ENCODE measurements at regions not wholly inside any gene's neighbourhood (a gene's known extent, or its start where the extent isn't known, plus 50 kb on each side); places are given as distances from the start of the nearest gene placed in this dataset.

DNA sequence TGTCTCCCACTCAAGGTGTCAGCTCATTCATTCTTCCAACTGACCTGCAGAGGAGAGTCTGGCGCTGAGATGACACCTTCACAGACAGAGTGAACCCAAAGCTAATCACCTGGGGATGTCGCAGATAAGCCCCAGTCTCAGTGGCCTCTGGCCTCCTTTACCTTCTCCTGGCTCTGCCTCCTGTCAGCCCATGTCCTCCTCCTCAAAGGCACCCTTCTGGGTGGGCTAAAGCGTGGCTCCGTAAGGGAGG is 194.1 kb downstream of the MIB1 start:
- ChIA-PET CTCF (no interaction called here), POLR2A (ENCODE audit: unreplicated experiment) (no interaction called here)
- H3K27me3 ChIP-seq (ENCODE audit: low read length) = no peaks in the 10 kb centered on the region
- no peaks in the 10 kb centered on the region for H3K36me3 ChIP-seq (ENCODE audit: low read depth, low read length)
- H3K27ac ChIP-seq (ENCODE audit: low read length) = no peak overlapping the region
- no peak overlapping the region for H3K4me3 ChIP-seq (ENCODE audit: low read length)
- H3K9ac ChIP-seq (ENCODE audit: low read length) = no peak overlapping the region
- BruUV-seq (replicated peaks) = no TSS peak
- no peaks in the 10 kb centered on the region for H3K79me2 ChIP-seq (ENCODE audit: low read length)
- no peaks in the 10 kb centered on the region for H3K4me1 ChIP-seq (ENCODE audit: insufficient read depth, low read length)
- intact Hi-C loops (cut with micrococcal nuclease) = no loop called here
- TF ChIP-seq EZH2 (IDR thresholded peaks at IDR 0.05; ENCODE audit: low read length, unreplicated experiment) (no peak), EZH2phosphoT487 (IDR thresholded peaks at IDR 0.05; ENCODE audit: borderline replicate concordance, low read length) (no peak)
- TF ChIP-seq, protein P1, sequence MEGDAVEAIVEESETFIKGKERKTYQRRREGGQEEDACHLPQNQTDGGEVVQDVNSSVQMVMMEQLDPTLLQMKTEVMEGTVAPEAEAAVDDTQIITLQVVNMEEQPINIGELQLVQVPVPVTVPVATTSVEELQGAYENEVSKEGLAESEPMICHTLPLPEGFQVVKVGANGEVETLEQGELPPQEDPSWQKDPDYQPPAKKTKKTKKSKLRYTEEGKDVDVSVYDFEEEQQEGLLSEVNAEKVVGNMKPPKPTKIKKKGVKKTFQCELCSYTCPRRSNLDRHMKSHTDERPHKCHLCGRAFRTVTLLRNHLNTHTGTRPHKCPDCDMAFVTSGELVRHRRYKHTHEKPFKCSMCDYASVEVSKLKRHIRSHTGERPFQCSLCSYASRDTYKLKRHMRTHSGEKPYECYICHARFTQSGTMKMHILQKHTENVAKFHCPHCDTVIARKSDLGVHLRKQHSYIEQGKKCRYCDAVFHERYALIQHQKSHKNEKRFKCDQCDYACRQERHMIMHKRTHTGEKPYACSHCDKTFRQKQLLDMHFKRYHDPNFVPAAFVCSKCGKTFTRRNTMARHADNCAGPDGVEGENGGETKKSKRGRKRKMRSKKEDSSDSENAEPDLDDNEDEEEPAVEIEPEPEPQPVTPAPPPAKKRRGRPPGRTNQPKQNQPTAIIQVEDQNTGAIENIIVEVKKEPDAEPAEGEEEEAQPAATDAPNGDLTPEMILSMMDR (conservative IDR thresholded peaks at IDR 0.05; ENCODE audit: low read depth, low read length) = no peak
- H3K9me2 ChIP-seq (replicated peaks; ENCODE audit: low read length) = no peaks in the 10 kb centered on the region
- no peak overlapping the region for H3K4me2 ChIP-seq (ENCODE audit: low read length)
- DNase-seq (no peak), ATAC-seq (no peak)
- no peaks in the 10 kb centered on the region for H4K20me1 ChIP-seq (ENCODE audit: low read length)
- no peaks in the 10 kb centered on the region for H3K9me3 ChIP-seq (ENCODE audit: low read length)
- H2AFZ ChIP-seq (ENCODE audit: low read length) = no peak overlapping the region
- no peaks in the 10 kb centered on the region for H3F3A ChIP-seq (ENCODE audit: low read length, unreplicated experiment)

DNA sequence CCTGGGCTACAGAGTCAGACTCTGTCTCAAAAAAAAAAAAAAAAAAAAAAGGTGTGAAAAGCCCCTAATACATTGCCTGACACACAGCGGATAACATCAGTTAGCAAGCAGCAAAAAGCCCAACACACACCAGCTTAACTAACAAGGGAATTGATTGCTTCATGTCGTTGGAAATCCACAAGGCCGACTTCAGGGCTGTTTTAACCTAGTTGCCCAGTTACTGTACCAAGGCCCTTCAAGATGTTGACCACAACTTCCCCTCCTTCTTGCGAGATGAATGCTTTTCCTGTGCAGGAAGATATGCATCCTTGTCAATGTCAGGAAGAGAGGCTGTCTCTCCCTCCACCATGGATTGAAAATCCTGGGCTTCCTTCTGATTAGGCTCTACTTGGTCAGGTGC is 202.9 kb downstream of the MIB1 start:
- peaks cover 5% of the 10 kb centered on the region; the same call in 1 of the 2 replicates for H3K4me1 ChIP-seq (ENCODE audit: insufficient read depth, low read length)
- H3K4me3 ChIP-seq (ENCODE audit: low read length) = no peak overlapping the region

DNA sequence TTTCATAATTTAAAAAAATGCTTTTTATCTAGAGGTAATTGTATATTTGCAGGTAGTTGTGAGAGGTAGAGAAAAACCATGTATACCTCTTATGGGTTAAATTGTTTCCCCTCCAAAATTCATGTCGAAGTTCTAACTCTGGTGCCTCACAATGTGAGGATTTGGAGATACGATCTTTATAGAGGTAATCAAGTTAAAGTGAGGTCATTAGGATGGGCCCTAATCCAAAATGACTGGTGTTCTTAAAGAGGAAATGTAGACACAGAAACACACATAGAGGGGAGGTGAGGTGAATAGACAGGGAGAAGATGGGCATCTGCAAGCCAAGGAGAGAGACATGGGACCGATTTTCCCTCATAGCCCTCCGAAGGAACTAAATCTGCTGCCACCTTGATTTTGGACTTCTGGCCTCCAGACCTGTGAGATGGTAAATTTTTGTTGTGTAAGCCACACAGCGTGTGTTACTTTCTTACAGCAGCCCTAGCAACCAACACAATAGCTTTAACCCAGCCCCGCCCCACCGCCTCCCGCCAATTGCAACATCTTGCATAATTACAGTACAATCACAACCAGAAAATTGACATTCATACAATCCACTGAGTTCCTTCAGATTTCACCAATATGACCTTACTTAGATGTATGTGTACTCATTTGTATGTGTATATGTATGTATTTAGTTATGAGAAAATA is 208.9 kb downstream of the MIB1 start:
- ATAC-seq (no peak), DNase-seq (peak; percentile 27)
- POLR2A ChIA-PET (ENCODE audit: unreplicated experiment) = no interaction called here
- H3K4me1 ChIP-seq (ENCODE audit: insufficient read depth, low read length) = no peaks in the 10 kb centered on the region
- H4K20me1 ChIP-seq (ENCODE audit: low read length) = no peaks in the 10 kb centered on the region
- H3K9ac ChIP-seq (ENCODE audit: low read length) = no peak overlapping the region
- TF ChIP-seq EZH2 (IDR thresholded peaks at IDR 0.05; ENCODE audit: low read length, unreplicated experiment) (no peak), EZH2phosphoT487 (IDR thresholded peaks at IDR 0.05; ENCODE audit: borderline replicate concordance, low read length) (no peak)
- TF ChIP-seq, protein P1 (conservative IDR thresholded peaks at IDR 0.05; ENCODE audit: low read depth, low read length) = no peak
- no TSS peak for BruUV-seq (replicated peaks)
- no peaks in the 10 kb centered on the region for H3K9me3 ChIP-seq (ENCODE audit: low read length)
- H3K79me2 ChIP-seq (ENCODE audit: low read length) = no peaks in the 10 kb centered on the region
- CTCF ChIA-PET = interaction anchor here (0.6 kb wide), 1 partner anchor 129 kb away, joined by 3 read pairs; no protein-coding TSS in a partner anchor
- no peak overlapping the region for H3K4me3 ChIP-seq (ENCODE audit: low read length)
- H3F3A ChIP-seq (ENCODE audit: low read length, unreplicated experiment) = no peaks in the 10 kb centered on the region
- H3K36me3 ChIP-seq (ENCODE audit: low read depth, low read length) = no peaks in the 10 kb centered on the region
- intact Hi-C loops (cut with micrococcal nuclease) = no loop called here
- no peak overlapping the region for H2AFZ ChIP-seq (ENCODE audit: low read length)
- no peaks in the 10 kb centered on the region for H3K27me3 ChIP-seq (ENCODE audit: low read length)
- H3K4me2 ChIP-seq (ENCODE audit: low read length) = no peak overlapping the region
- H3K9me2 ChIP-seq (replicated peaks; ENCODE audit: low read length) = no peaks in the 10 kb centered on the region
- H3K27ac ChIP-seq (ENCODE audit: low read length) = no peak overlapping the region

More for the DNA sequence above, 202.9 kb downstream of the MIB1 start:
- Histone ChIP-seq H3K79me2 (ENCODE audit: low read length) (no peaks in the 10 kb centered on the region), H3K9me3 (ENCODE audit: low read length) (no peaks in the 10 kb centered on the region), H3K27me3 (ENCODE audit: low read length) (no peaks in the 10 kb centered on the region), H3K27ac (ENCODE audit: low read length) (no peak overlapping the region), H2AFZ (ENCODE audit: low read length) (no peak overlapping the region), H3K36me3 (ENCODE audit: low read depth, low read length) (no peaks in the 10 kb centered on the region), H3K9ac (ENCODE audit: low read length) (no peak overlapping the region), H4K20me1 (ENCODE audit: low read length) (no peaks in the 10 kb centered on the region), H3F3A (ENCODE audit: low read length, unreplicated experiment) (no peaks in the 10 kb centered on the region), H3K9me2 (replicated peaks; ENCODE audit: low read length) (no peaks in the 10 kb centered on the region), H3K4me2 (ENCODE audit: low read length) (no peak overlapping the region)
- TF ChIP-seq EZH2phosphoT487 (IDR thresholded peaks at IDR 0.05; ENCODE audit: borderline replicate concordance, low read length) = no peak
- TF ChIP-seq, protein P1 (conservative IDR thresholded peaks at IDR 0.05; ENCODE audit: low read depth, low read length) = no peak
- no peak for TF ChIP-seq EZH2 (IDR thresholded peaks at IDR 0.05; ENCODE audit: low read length, unreplicated experiment)
- ChIA-PET CTCF (no interaction called here), POLR2A (ENCODE audit: unreplicated experiment) (no interaction called here)
- intact Hi-C loops (cut with micrococcal nuclease) = no loop called here
- ATAC-seq (no peak), DNase-seq (no peak)
- BruUV-seq (replicated peaks) = no TSS peak
